Osteocyte (in vitro differentiated cells): ENCODE measurements at regions not wholly inside any gene's neighbourhood (a gene's known extent, or its start where the extent isn't known, plus 50 kb on each side); places are given as distances from the start of the nearest gene placed in this dataset.

Source experiments
- DNase-seq: peaks from one replicate; pipeline ENCODE4 v3.0.0; 2021; ENCODE audit warnings: mixed read lengths; ENCODE audit not compliant: unreplicated experiment; ENCODE audit errors: extremely low spot score
- H3K27ac Mint-ChIP-seq: one replicate; pipeline ENCODE4 v1.8.0; 2021; ENCODE audit warnings: mild to moderate bottlenecking, mixed read lengths; ENCODE audit not compliant: unreplicated experiment
- H3K27me3 Mint-ChIP-seq: one replicate; pipeline ENCODE4 v1.8.0; 2021; ENCODE audit warnings: mixed read lengths; ENCODE audit not compliant: unreplicated experiment
- H3K36me3 Mint-ChIP-seq: one replicate; pipeline ENCODE4 v1.8.0; 2021; ENCODE audit warnings: mixed read lengths; ENCODE audit not compliant: unreplicated experiment
- H3K4me1 Mint-ChIP-seq: one replicate; pipeline ENCODE4 v1.8.0; 2021; ENCODE audit warnings: mixed read lengths; ENCODE audit not compliant: unreplicated experiment
- H3K4me3 Mint-ChIP-seq: one replicate; pipeline ENCODE4 v1.8.0; 2021; ENCODE audit warnings: mild to moderate bottlenecking, moderate library complexity, mixed read lengths; ENCODE audit not compliant: unreplicated experiment
- H3K9me3 Mint-ChIP-seq: one replicate; pipeline ENCODE4 v1.8.0; 2021; ENCODE audit warnings: mixed read lengths; ENCODE audit not compliant: unreplicated experiment
- CTCF ChIP-seq: fragments of 200-600 bp; sonication (generic); IDR thresholded peaks from 2 replicates; pipeline ENCODE4 v1.5.0; 2021; ENCODE audit warnings: antibody characterized with exemption, mild to moderate bottlenecking, moderate library complexity

- DNase-seq = no peak
- Mint-ChIP-seq H3K9me3 (peaks cover 3% of the 10 kb centered on the region), H3K36me3 (no peaks in the 10 kb centered on the region), H3K27ac (peak overlapping the region; percentile 89), H3K4me1 (peaks cover 14% of the 10 kb centered on the region), H3K27me3 (peaks cover 2% of the 10 kb centered on the region), H3K4me3 (peak overlapping the region; percentile 23)
- TF ChIP-seq CTCF = peak; percentile 66
Observed at GRCh38 chr17:68794636-68795434, 160.4 kb downstream of the ABCA8 start.

- DNase-seq = no peak
- Mint-ChIP-seq H3K36me3 (no peaks in the 10 kb centered on the region), H3K9me3 (peaks cover 14% of the 10 kb centered on the region), H3K4me3 (no peak overlapping the region), H3K4me1 (peaks cover 14% of the 10 kb centered on the region), H3K27me3 (peaks cover 2% of the 10 kb centered on the region), H3K27ac (no peak overlapping the region)
- no peak for TF ChIP-seq CTCF
Observed at GRCh38 chr17:68792873-68793272, 162.3 kb downstream of the ABCA8 start.

GRCh38 chr17:68792042-68792685 is 163.0 kb downstream of the ABCA8 start:
- no peak for DNase-seq
- Mint-ChIP-seq H3K27me3 (peaks cover 2% of the 10 kb centered on the region), H3K36me3 (no peaks in the 10 kb centered on the region), H3K4me1 (peaks cover 14% of the 10 kb centered on the region), H3K9me3 (peaks cover 14% of the 10 kb centered on the region), H3K27ac (no peak overlapping the region), H3K4me3 (no peak overlapping the region)
- TF ChIP-seq CTCF = no peak

GRCh38 chr17:68790931-68791330 is 164.3 kb downstream of the ABCA8 start:
- TF ChIP-seq CTCF = no peak
- Mint-ChIP-seq H3K27ac (no peak overlapping the region), H3K4me3 (no peak overlapping the region), H3K27me3 (peaks cover 2% of the 10 kb centered on the region), H3K36me3 (no peaks in the 10 kb centered on the region), H3K9me3 (peaks cover 14% of the 10 kb centered on the region), H3K4me1 (peaks cover 14% of the 10 kb centered on the region)
- DNase-seq = no peak

GRCh38 chr17:68790492-68790891 is 164.7 kb downstream of the ABCA8 start:
- Mint-ChIP-seq H3K27ac (no peak overlapping the region), H3K9me3 (peaks cover 14% of the 10 kb centered on the region), H3K27me3 (peaks cover 6% of the 10 kb centered on the region), H3K36me3 (no peaks in the 10 kb centered on the region), H3K4me3 (no peak overlapping the region), H3K4me1 (peaks cover 12% of the 10 kb centered on the region)
- TF ChIP-seq CTCF = no peak
- no peak for DNase-seq
